GM21526 (cell line): ENCODE measurements at regions not wholly inside any gene's neighbourhood (a gene's known extent, or its start where the extent isn't known, plus 50 kb on each side); places are given as distances from the start of the nearest gene placed in this dataset.

Experiments
- ATAC-seq: cut with Tn5 transposase; IDR thresholded peaks from one replicate; pipeline ENCODE4 v1.9.1; 2021; ENCODE audit warnings: moderate library complexity; ENCODE audit not compliant: unreplicated experiment, low FRiP score

DNA sequence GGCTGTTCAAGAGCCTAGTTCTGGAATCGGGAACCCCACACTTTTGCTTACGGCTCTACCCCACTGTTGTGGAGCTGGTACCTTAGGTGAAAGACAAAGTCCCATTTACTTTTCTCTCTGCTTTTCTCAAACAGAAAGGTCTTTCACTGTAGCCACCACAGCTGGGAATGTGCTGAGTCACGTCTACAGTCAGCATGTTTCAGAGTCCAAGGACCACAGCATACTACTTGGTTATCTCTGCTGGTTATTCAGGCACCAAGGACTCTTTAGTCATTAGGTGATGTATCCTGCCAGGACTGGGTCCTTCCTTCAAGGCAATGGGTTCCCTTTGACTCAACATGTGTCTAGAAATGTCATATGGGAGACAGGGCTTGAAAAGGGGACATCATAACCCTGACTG is 266.8 kb upstream of the STEAP1 start:
- ATAC-seq = no peak

DNA sequence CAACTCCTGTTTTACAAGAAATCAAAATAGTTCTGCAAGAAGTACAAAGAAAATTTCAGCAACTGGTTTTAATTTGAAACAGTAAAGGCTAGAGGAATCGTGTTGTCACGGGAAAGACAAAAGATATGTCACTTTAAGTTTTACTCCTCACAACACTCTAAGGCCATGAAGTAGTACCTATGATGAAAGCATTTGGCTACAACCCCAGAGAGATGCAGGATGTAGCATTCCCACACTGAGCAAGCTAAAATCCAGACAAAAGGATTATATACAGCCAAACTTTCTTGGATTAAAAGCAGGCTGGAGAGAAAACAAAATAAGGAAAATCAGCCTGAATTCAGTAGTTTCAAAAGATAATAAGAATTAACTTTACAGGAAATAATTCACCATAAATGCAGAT is 245.5 kb upstream of the STEAP1 start:
- ATAC-seq = no peak

DNA sequence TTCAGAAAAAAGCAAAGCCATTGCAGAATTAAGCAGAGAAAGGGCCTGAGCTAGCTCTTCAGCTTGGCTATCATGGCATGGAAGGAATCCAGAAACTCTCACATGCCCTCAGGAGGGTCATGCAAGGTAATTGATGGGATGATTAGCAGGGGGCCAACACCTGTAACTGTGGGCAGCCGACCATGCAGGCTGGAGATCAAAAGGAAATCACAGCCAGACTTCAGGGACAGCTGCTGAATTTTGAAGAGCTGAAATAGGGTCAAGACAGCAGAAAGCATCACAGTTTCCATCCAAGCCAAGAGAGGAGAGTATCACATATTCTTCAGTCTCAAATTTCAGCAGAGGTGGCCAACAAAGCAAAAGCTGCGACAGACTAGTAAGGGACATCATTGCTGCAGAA is 239.6 kb upstream of the STEAP1 start:
- no peak for ATAC-seq

DNA sequence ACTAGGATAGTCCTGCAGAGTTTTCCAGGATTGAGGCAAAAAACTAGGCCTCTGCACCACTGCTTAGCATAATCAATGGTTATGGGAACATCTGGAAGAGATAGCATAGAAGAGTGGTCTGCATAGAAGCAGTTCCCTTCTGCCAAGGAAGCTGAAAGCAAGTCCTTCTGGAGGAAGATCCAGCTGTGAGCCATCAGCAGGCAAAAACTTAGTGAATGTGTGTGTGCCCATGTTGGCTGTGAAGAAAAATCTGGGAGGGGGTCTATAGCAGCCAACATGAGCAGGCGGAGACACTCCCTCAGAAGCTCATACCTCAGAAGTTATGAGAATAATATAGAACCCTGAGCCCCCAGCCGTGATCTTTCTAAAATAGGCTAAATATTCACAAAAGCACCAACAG is 228.1 kb upstream of the STEAP1 start:
- no peak for ATAC-seq

DNA sequence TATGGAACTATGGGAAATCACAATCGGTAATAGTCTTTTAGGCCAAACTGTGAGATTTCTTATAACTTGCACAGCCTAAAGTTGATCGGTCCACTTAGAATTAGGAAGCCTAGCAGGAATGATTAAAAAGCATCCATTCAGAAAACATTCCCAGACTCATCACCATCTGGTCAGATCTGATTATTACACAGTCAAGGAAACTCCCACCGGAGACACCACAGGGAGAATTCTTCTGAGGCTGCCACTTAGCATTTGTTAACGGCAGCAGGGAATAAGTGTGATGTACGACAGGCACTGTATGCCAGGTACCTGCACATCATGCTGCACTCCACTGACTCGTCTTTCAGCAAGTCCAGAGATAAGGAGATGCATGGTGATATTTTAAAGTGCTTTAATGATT is 227.6 kb upstream of the STEAP1 start:
- ATAC-seq = no peak

DNA sequence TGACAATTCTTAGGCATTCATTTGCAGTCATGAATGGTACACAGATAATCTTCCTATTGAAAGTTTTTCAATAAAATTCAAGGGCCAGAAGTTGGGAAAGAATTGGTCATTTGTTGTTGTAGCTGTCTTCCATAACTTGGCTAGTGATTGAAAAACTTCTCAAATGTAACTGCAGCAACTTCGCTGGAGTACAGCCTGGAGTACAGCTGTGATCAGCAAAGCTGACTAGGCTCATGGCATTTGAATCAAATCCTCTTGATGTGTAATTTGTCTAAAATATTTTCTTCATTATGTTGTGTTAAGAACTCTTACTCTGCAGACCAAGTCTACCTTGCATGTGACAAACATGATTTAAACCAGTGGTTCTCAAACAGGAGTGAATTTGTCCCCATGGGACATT is 226.5 kb upstream of the STEAP1 start:
- ATAC-seq = no peak

DNA sequence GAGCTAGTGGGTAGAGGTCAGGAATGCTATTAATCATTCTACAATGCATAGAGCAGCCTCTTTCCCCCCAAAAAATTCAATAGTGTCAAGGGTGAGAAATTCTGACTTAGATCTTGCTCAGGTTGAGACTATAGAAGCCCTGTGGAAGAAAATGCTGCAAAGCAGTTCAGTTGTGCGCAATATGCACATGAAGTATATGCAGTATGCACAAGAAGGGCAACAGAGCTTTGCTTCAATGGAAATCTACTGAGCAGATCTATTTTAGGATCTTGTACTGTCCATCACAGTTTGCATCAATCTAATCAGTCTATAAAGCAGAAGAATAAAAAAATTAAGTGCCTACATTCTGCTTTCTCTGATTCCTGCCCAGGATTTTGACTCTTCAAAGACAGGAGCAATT is 225.8 kb upstream of the STEAP1 start:
- no peak for ATAC-seq

DNA sequence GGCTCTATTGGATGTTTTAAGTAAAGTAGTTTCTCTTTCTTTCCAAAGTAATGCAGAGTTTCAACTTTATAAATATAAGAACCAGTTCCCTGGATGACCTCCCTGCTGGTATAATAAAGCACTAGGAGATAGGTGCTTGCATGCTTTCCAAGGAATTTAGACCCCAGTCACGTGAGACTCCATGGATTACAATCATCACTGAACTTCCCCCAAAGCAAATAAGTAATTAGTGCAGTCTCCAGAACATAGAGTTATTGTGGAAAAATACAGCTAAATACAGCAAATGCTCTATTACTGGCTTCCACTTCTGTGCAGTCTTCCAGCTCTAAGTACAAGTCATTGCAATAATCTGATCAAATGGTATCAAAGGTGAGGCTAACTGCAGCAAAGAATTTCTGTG is 220.2 kb upstream of the STEAP1 start:
- no peak for ATAC-seq

DNA sequence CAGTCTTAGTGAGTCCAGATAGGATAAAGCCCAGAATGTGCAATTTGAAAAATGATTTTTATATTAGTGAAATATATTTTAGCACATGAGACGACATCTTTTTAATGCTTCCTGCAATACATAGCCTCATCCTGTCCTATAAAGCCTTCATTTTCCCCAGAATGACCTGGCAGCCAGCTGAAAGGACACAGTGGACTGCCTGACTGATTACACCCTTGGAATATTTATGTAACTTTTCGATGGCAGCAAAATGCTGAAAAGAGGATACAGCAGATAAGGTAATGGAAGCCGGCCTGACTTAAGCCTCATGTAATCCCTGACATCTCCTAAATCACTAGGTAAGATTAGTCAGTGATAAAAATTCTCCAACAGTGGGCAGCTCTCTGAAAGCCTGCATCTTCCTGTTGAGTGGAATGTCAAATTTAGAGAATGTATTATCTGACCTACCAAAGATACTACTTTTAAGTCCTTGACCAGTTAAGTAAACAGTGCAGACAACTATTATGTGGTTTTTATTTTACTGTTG is 210.7 kb upstream of the STEAP1 start:
- ATAC-seq = no peak

DNA sequence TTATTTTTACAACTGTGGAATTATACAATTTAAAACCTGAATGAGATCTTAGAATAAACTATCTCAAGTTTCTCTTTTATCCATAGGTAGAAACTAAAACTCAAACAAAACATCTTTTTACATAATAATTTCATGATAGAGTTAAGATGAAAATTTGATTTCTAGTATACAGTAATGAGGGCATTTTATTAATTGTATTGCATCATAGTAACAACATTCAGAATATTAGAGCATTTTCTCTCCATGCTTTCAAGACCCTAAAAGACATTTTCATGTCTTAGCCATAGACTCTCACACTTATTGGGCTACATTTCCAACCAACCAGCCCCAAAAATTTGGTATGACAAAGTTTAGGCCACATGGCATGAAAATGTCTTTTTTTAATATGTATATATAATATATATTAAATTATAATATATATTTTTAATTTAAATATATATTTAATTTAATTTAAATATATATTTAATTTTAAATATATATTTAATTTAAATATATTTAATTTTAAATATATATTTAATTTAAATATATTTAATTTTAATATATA is 195.7 kb upstream of the STEAP1 start:
- ATAC-seq = no peak

DNA sequence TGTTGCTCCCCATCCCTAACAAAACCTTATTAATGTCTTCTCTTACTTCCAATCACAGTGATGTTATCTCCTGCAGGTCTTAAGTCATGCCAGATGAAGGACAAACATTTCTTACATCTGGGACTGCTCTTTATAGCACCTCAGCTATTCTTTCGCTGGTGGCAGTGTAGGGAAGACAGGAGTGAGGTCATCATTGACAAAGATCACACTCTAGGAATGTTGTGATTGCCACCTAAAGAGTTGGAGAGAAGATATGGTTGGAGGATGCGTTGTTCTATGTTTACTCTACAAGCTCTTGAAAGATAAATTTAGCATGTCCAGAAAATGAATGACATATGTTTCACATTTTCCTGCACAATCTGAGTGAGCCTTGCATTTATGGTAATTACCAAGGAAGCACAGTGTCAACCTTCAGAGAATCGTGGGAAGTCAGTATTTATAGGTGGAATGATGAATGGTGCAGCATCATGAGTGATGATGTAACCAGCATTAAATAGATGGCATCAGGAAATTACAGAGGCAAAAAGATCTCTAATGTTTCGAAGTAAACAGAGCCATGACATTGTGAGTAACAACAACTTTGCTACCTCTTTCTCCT is 188.1 kb upstream of the STEAP1 start:
- ATAC-seq = no peak

DNA sequence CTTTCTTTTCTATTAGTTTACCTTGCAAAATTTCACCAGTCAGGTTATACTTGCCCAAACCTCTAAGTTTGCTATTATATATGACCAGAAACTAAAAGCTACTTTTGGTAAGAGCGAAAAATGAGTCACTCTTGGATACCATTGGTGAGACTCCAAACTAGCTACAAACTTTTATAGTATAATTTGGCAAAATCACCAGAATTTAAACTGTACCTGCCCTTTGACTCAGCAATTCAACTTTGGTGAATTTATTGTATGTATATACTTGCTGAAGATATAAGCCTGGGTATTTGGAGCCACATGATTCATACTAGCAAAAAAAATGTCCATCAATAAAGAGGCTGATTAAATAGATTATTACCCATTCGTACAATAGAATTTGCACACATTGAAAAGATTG is 178.7 kb upstream of the STEAP1 start:
- no peak for ATAC-seq

DNA sequence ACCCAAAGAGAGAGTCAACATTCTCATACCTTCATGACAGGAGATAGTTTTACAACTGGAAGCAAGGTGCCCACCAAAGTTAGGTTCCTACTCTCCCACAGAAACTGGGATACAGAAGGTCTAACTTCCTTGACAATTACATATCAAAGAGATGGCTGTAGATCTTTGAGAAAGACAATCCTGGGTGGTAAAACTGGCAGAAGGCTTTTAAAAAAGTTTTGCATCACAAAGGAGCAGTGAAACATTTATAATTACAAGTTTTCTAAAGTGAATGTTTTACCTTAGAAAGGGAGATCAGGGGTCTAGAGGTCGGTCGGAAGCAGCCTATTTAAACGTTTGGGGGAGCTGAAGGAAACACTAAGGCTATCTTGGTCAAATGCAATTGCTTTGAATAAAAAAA is 166.6 kb upstream of the STEAP1 start:
- ATAC-seq = no peak

DNA sequence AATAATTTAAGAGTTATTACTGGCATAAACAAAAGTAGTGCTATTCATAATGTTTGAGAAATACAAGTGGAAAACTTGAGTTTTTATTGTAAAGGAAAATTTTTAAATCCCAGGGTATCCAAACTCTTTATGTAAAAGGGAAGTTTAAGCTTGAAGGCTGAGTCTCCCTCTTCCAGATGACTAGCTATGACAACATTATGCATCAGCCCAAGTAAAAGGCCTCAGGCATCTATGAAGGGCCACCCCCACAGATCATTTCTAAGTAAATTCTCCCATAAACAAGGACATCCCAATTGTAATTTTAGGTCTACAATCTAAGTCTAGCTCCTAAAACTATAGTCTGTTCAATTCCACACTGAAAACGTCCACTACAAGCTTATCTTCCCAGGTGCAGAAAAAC is 166.2 kb upstream of the STEAP1 start:
- ATAC-seq = no peak

DNA sequence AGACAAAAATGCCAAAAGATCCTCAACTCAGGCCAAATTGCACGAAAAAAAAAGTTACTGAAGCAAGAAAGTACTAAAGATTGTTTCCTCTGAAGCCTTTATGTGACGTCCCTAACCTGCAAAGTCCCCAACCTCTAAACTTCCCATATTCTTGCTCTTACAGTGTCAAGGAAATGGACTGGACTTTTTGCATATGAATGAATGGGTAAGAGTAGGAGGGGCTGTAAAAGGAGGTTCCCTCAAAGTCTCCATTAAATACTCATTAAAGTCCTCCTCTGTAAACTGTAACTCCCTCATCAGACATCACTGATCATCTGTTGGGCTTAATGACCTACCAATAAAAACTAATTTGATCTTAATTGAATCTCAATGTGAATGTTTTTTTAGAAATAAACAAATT is 164.8 kb upstream of the STEAP1 start:
- no peak for ATAC-seq

DNA sequence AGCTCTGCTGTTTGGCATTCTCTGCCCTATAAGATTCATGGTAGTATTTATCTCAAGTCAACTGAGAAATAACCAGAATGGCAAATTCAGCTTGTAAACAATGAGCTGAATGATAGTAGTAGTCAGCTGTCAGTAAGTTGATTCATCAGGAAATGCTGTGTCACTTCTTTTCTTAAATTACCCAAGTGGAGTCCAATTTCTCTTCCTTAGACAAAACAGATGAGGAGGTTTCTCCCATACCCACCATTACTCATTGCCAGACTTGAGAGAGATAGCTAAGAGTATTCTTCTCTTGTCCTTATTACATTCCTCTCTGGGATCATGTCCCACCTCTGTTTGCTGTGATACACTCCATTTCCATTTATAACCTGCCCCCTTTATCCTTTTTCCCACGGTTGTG is 159.8 kb upstream of the STEAP1 start:
- ATAC-seq = no peak

DNA sequence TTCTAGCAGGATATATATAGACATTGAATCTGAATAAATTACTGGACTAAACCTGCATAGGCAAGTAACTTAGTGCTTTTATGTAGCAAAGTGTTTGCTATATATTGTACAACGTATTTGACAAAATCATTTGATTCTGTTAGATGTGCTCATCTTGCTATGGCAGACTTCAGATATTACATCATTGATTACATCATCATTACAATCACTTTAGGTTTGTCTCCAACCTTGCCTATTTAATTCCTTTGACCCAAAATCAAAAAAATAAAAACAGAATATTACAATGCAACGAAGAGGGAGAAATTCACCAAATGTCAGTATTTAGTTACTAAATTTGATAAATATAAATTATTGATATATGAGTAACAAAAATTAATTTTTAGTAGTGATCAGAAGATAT is 155.7 kb upstream of the STEAP1 start:
- ATAC-seq = no peak

DNA sequence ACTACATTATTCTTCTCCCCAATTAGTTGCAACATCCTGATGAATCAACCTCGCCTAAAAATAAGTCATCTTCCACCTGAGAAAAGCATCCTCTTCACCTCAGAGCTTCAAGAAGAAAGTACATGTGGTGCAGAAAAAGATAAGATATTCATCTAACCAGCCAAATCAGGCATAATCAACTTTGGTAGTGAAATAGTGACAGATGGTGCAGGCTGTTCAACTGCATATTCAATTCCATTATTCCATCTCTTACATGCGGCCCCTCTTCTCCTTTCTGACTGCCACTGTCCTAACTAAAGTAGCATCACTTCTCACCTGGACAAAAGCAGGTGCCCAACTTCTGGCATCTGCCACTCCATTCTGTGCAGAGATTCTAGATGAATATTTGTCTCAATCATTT is 148.4 kb upstream of the STEAP1 start:
- ATAC-seq = no peak

DNA sequence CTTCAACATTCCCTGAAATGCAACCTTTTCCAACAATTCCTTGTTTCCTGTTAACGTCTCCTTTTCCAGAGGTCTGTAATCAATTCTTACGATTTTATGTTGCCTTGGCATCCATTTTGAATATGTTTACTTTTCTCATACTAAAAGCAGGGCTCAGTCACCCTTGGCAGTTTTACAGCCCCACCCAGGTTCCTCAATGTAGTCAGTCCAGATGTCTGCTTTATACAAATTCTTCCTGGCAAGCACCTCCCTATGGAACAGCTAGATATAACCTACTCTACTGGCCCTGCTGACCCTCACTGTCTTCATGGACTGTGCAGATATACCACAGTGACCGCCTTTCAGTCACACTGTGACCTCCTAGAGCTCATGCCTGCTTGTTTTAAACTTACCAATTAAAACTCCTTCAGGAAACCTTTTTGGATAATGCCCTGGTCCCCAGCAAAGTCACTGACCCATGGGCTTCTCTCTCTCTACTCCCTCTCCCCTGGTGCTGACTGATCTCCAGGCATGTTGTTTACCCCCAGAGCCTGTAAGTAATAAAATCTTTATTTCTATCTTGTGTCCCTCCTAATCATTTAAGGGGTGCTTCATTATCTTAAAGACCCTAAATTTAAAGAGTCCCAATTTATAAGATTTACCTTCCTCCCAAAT is 147.1 kb upstream of the STEAP1 start:
- ATAC-seq = no peak

DNA sequence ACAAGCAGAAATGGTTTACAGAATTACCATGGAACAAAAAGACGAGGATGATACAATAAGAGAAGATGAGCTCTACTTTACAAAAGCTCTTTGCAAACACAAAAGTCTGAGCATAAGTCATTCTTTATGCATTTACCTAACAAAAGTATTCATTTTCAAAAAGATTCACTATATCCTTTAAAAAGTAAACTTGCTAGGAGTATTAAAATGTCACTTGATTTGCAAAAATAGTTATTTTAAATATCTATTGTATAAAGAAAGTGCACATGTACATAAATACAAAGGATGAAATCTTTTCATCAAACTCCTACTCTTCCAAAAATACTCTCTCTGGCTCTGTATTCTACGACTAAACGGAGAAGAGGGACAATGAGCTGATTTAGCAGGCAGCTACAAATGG is 146.4 kb upstream of the STEAP1 start:
- no peak for ATAC-seq

DNA sequence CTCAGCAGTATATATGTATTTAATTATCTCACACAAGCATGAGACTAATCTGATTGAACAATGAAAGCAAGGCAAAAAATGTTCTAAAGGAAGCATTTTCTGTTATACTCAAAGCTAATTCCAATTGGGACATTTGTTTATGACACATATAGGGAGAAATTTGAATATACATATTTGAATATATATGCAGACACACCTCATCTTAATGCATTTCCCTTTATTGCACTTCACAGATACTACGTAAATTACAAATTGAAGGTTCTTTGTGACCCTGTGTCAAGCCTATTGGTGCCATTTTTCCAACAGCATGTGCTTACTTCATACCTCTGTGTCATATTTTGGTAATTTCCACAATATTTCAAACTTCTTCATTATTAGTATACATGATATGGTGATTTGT is 132.1 kb upstream of the STEAP1 start:
- ATAC-seq = no peak

DNA sequence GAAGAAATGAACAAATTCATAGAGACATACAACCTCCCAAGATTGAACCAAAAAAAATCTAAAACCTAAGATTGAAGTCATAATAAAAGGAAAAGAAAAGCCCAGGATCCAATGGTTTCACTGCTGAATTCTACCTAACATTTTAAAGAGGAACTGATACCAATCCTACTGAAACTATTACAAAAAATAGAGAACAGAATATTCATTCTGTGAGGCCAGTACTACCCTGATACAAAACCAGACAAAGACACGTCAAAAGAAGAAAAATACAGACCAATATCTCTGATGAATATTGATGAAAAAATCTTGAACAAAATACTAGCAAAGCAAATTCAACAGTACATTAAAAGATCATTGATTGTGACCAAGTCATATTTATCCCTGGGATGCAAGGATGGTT is 128.5 kb upstream of the STEAP1 start:
- ATAC-seq = peak; percentile 87
